H1 (cell line): ENCODE measurements at regions not wholly inside any gene's neighbourhood (a gene's known extent, or its start where the extent isn't known, plus 50 kb on each side); places are given as distances from the start of the nearest gene placed in this dataset.
"Not testable (repeated sequence)": the region's sequence is repeated elsewhere in the genome, so short reads cannot be mapped to it uniquely, and the experiment has no call there.

ENCODE experiments used
- CTCF ChIA-PET: fragments of 300-600 bp; sonication (Branson Sonifier 250); formaldehyde crosslinking; loops from one replicate; lab custom pipeline; 2021; ENCODE audit not compliant: partially characterized antibody; lab: Charles Lee
- POLR2A ChIA-PET: fragments of 300-600 bp; sonication (Branson Sonifier 250); formaldehyde crosslinking; loops from one replicate; lab custom pipeline; 2021; ENCODE audit warnings: inconsistent platforms; ENCODE audit not compliant: partially characterized antibody; lab: Charles Lee
- DNase-seq, 2 experiments: peaks; one replicate each; pipeline versions ENCODE4 v3.0.0 to v3.0.0-alpha.2; 2010 to 2022; ENCODE audit warnings: low spot score in 2 of 2, low read depth in 1 of 2, mixed read lengths in 1 of 2
- FAIRE-seq: peaks from 2 replicates; lab custom pipeline; 2011; peaks lifted over from hg19 to GRCh38; lab: Jason Lieb, UNC
- H2AFZ ChIP-seq: 2 replicates; pipeline ENCODE4 v1.8.1; 2012; ENCODE audit warnings: low read length, inconsistent platforms
- H2AK5ac ChIP-seq: 2 replicates; pipeline ENCODE4 v1.6.1; 2013; ENCODE audit warnings: low read depth, low read length
- H2BK120ac ChIP-seq: replicated peaks from 2 replicates; pipeline ENCODE3; 2013; ENCODE audit warnings: low read depth, low read length, inconsistent platforms
- H2BK12ac ChIP-seq: 2 replicates; pipeline ENCODE4 v1.6.1; 2013; ENCODE audit warnings: low read depth, low read length
- H2BK15ac ChIP-seq: 2 replicates; pipeline ENCODE4 v1.6.1; 2013; ENCODE audit warnings: low read length
- H2BK20ac ChIP-seq: 2 replicates; pipeline ENCODE4 v1.6.1; 2013; ENCODE audit warnings: low read length
- H2BK5ac ChIP-seq: 2 replicates; pipeline ENCODE4 v1.6.1; 2013; ENCODE audit warnings: low read depth, low read length
- H3K14ac ChIP-seq: 2 replicates; pipeline ENCODE4 v1.6.1; 2013; ENCODE audit warnings: inconsistent platforms; ENCODE audit not compliant: insufficient read length
- H3K18ac ChIP-seq: 2 replicates; pipeline ENCODE4 v1.6.1; 2013; ENCODE audit warnings: low read length; ENCODE audit errors: extremely low read depth
- H3K23ac ChIP-seq: 2 replicates; pipeline ENCODE4 v1.6.1; 2013; ENCODE audit warnings: inconsistent platforms; ENCODE audit not compliant: insufficient read length
- H3K23me2 ChIP-seq: 2 replicates; pipeline ENCODE4 v1.6.1; 2013; ENCODE audit warnings: low read depth, low read length
- H3K27ac ChIP-seq: 2 replicates; pipeline ENCODE4 v1.6.1; 2011; ENCODE audit warnings: low read depth, low read length, inconsistent platforms
- H3K27me3 ChIP-seq, 4 experiments: replicated peaks in 1 of 4; 1 replicate in 1 of 4; 2 replicates in 3 of 4; pipeline versions ENCODE4 v1.6.1 to v1.8.1; 2011 to 2013; ENCODE audit warnings: low read length in 3 of 4, mild to moderate bottlenecking in 3 of 4, inconsistent platforms in 2 of 4, mixed read lengths in 2 of 4, moderate library complexity in 1 of 4; ENCODE audit not compliant: control insufficient read depth in 3 of 4, insufficient read depth in 3 of 4; ENCODE audit errors: extremely low read depth in 1 of 4
- H3K36me3 ChIP-seq, 4 experiments: 2 replicates each; pipeline versions ENCODE4 v1.6.1 to v1.8.1; 2011 to 2013; ENCODE audit warnings: mild to moderate bottlenecking in 4 of 4, low read length in 3 of 4, moderate library complexity in 2 of 4, control low read depth in 1 of 4, inconsistent platforms in 1 of 4; ENCODE audit not compliant: insufficient read depth in 4 of 4, control insufficient read depth in 2 of 4
- H3K4ac ChIP-seq: replicated peaks from 2 replicates; pipeline ENCODE3; 2013; ENCODE audit warnings: low read length, low read depth, mixed read lengths, inconsistent platforms; ENCODE audit not compliant: insufficient read length
- H3K4me1 ChIP-seq, 4 experiments: replicated peaks in 1 of 4; 1 replicate in 1 of 4; 2 replicates in 3 of 4; pipeline versions ENCODE4 v1.6.1 to v1.8.1; 2011 to 2013; ENCODE audit warnings: low read length in 3 of 4, inconsistent platforms in 2 of 4, mixed read lengths in 1 of 4; ENCODE audit not compliant: insufficient read depth in 4 of 4, control insufficient read depth in 3 of 4
- H3K4me2 ChIP-seq, 2 experiments: 2 replicates each; pipeline versions ENCODE4 v1.6.1 to v1.8.1; 2011 to 2013; ENCODE audit warnings: low read depth in 2 of 2, low read length in 2 of 2, control low read depth in 1 of 2, inconsistent platforms in 1 of 2, mild to moderate bottlenecking in 1 of 2; ENCODE audit not compliant: insufficient read depth in 1 of 2
- H3K4me3 ChIP-seq, 4 experiments: fragments of 200-600, 300-600 bp in 1 of 4; sonication (generic), shearing (Covaris generic), sonication (Bioruptor Twin) in 1 of 4; 2 replicates each; pipeline versions ENCODE4 v1.5.1 to v1.8.1; 2011 to 2016; ENCODE audit warnings: low read length in 4 of 4, low read depth in 3 of 4, control low read depth in 2 of 4, inconsistent platforms in 2 of 4, mild to moderate bottlenecking in 2 of 4, mixed read lengths in 1 of 4, moderate library complexity in 1 of 4; ENCODE audit not compliant: insufficient read depth in 2 of 4; ENCODE audit errors: extremely low read depth in 1 of 4
- H3K56ac ChIP-seq: replicated peaks from 2 replicates; pipeline ENCODE3; 2013; ENCODE audit warnings: low read depth, mild to moderate bottlenecking, mixed read lengths, low read length, inconsistent platforms; ENCODE audit not compliant: insufficient read length
- H3K79me1 ChIP-seq: 2 replicates; pipeline ENCODE4 v1.6.1; 2013; ENCODE audit warnings: low read depth, low read length, control low read depth
- H3K79me2 ChIP-seq, 2 experiments: 2 replicates each; pipeline versions ENCODE4 v1.6.1 to v1.8.1; 2012 to 2013; ENCODE audit warnings: low read length in 2 of 2, mild to moderate bottlenecking in 2 of 2, inconsistent platforms in 1 of 2; ENCODE audit not compliant: insufficient read depth in 2 of 2, control insufficient read depth in 1 of 2
- H3K9ac ChIP-seq, 4 experiments: replicated peaks in 1 of 4; 1 replicate in 1 of 4; 2 replicates in 3 of 4; pipeline versions ENCODE4 v1.6.1 to v1.8.1; 2011 to 2013; ENCODE audit warnings: low read depth in 3 of 4, low read length in 3 of 4, control low read depth in 2 of 4, mild to moderate bottlenecking in 2 of 4, moderate library complexity in 2 of 4, inconsistent platforms in 1 of 4; ENCODE audit errors: extremely low read depth in 1 of 4
- H3K9me3 ChIP-seq, 2 experiments: 2 replicates each; pipeline versions ENCODE4 v1.6.1 to v1.8.1; 2012 to 2013; ENCODE audit warnings: mild to moderate bottlenecking in 2 of 2, moderate library complexity in 2 of 2, control low read depth in 1 of 2, inconsistent platforms in 1 of 2, low read depth in 1 of 2, low read length in 1 of 2, mixed read lengths in 1 of 2; ENCODE audit not compliant: insufficient read depth in 2 of 2
- H4K20me1 ChIP-seq, 2 experiments: replicated peaks in 1 of 2; 2 replicates each; pipeline versions ENCODE3 to v1.8.1; 2011 to 2013; ENCODE audit warnings: inconsistent platforms in 2 of 2, low read length in 2 of 2, mild to moderate bottlenecking in 1 of 2; ENCODE audit not compliant: insufficient read depth in 2 of 2, control insufficient read depth in 1 of 2
- H4K5ac ChIP-seq: 2 replicates; pipeline ENCODE4 v1.6.1; 2013; ENCODE audit warnings: low read length, low read depth, mixed read lengths, inconsistent platforms; ENCODE audit not compliant: insufficient read length
- H4K8ac ChIP-seq: 2 replicates; pipeline ENCODE4 v1.8.0; 2013; ENCODE audit warnings: mild to moderate bottlenecking, moderate library complexity, low read length, inconsistent platforms; ENCODE audit not compliant: insufficient read depth; ENCODE audit errors: extremely low read depth
- H4K91ac ChIP-seq: replicated peaks from 2 replicates; pipeline ENCODE3; 2013; ENCODE audit warnings: low read length, mixed read lengths, inconsistent platforms; ENCODE audit not compliant: insufficient read length
- WGBS, 2 experiments: shearing (Covaris generic) in 1 of 2; methylation state at CpG; one replicate each; pipeline versions ENCODE4 v1.1.6 to v1.1.7; 2013 to 2015; ENCODE audit warnings: low lambda C conversion rate in 2 of 2, mixed read lengths in 2 of 2, inconsistent platforms in 1 of 2, low coverage in 1 of 2, missing lambda C conversion rate in 1 of 2; ENCODE audit not compliant: insufficient replicate concordance in 2 of 2, insufficient coverage in 1 of 2, insufficient read length in 1 of 2; ENCODE audit errors: extremely low coverage in 1 of 2, missing lambda C conversion rate in 1 of 2; 5-methylcytosine and 5-hydroxymethylcytosine counted together

DNA sequence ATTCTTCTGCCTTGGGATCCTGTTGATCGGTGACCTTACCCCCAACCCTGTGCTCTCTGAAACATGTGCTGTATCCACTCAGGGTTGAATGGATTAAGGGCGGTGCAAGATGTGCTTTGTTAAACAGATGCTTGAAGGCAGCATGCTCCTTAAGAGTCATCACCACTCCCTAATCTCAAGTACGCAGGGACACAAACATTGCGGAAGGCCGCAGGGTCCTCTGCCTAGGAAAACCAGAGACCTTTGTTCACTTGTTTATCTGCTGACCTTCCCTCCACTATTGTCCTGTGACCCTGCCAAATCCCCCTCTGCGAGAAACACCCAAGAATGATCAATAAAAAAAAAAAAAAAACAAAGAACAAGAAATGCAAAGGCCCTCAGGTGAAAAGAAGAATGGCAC, 126.1 kb upstream of the RAP1B start:
- H3K4ac ChIP-seq, H2BK15ac ChIP-seq, H3K18ac ChIP-seq, H3K36me3 ChIP-seq, H2BK20ac ChIP-seq, H3K27ac ChIP-seq, H2AK5ac ChIP-seq, FAIRE-seq, H3K27me3 ChIP-seq, H3K79me2 ChIP-seq, H4K20me1 ChIP-seq, H3K56ac ChIP-seq, H3K4me2 ChIP-seq, H2BK5ac ChIP-seq, H3K4me1 ChIP-seq, H2BK12ac ChIP-seq, POLR2A ChIA-PET, H3K79me1 ChIP-seq, DNase-seq, H4K5ac ChIP-seq, H3K4me3 ChIP-seq, H3K14ac ChIP-seq, H3K23me2 ChIP-seq, H4K91ac ChIP-seq, H3K23ac ChIP-seq, CTCF ChIA-PET, H4K8ac ChIP-seq, H2BK120ac ChIP-seq, H3K9ac ChIP-seq, H3K9me3 ChIP-seq, H2AFZ ChIP-seq: not testable (repeated sequence)
- 100% methylated on average over 3 of the region's 6 CpGs; no CpG with 5 or more reads in 1 of the 2 experiments for whole genome bisulfite sequencing, 2 experiments

DNA sequence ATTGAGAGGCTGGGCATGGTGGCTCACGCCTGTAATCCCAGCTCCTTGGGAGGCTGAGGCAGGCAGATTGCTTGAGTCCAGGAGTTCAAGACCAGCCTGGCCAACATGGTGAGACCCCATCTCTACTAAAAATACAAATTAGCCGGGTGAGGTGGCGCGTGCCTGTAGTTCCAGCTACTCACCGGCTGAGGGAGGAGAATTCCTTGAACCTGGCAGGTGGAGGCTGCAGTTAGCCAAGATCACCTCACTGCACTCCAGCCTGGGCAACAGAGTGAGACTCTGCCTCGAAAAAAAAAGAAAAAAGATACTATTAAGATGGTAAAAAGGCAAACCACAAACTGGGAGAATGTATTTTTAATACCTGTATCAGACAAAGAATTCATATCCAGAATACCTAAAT, 124.2 kb upstream of the RAP1B start:
- FAIRE-seq, H2AK5ac ChIP-seq, H3K4me3 ChIP-seq, H3K4me1 ChIP-seq, H2BK12ac ChIP-seq, H3K18ac ChIP-seq, H3K27ac ChIP-seq, CTCF ChIA-PET, H2BK15ac ChIP-seq, H2BK5ac ChIP-seq, H3K56ac ChIP-seq, H3K14ac ChIP-seq, H3K4me2 ChIP-seq, H3K23ac ChIP-seq, H3K23me2 ChIP-seq, H4K8ac ChIP-seq, H4K20me1 ChIP-seq, DNase-seq, H2BK20ac ChIP-seq, POLR2A ChIA-PET, H3K4ac ChIP-seq, H2AFZ ChIP-seq, H3K27me3 ChIP-seq, H3K36me3 ChIP-seq, H3K79me1 ChIP-seq, H3K9me3 ChIP-seq, H4K91ac ChIP-seq, H2BK120ac ChIP-seq, H4K5ac ChIP-seq, H3K79me2 ChIP-seq, H3K9ac ChIP-seq: not testable (repeated sequence)
- WGBS, 2 experiments: 94% methylated on average over 6 of the region's 6 CpGs; no CpG with 5 or more reads in 1 of the 2 experiments
